Brain microvascular endothelial cell (primary cell): ENCODE measurements at regions not wholly inside any gene's neighbourhood (a gene's known extent, or its start where the extent isn't known, plus 50 kb on each side); places are given as distances from the start of the nearest gene placed in this dataset.

Source experiments
- DNase-seq: peaks from one replicate; pipeline ENCODE4 v3.0.0-alpha.2; 2020
- H3K27ac ChIP-seq: fragments of 250-450 bp; sonication (Bioruptor Pico); 2 replicates; pipeline ENCODE4 v1.5.1; 2020; ENCODE audit warnings: mild to moderate bottlenecking, moderate library complexity
- H3K27me3 ChIP-seq: fragments of 250-450 bp; sonication (Bioruptor Pico); replicated peaks from 2 replicates; pipeline ENCODE4 v1.5.1; 2020; ENCODE audit warnings: mild to moderate bottlenecking
- H3K36me3 ChIP-seq: fragments of 250-450 bp; sonication (Bioruptor Pico); replicated peaks from 2 replicates; pipeline ENCODE4 v1.5.1; 2020; ENCODE audit warnings: mild to moderate bottlenecking
- H3K4me3 ChIP-seq: 2 replicates; pipeline ENCODE4 v1.5.1; 2011; ENCODE audit warnings: low read depth, mild to moderate bottlenecking, control low read depth, low read length, moderate library complexity
- CTCF ChIP-seq: IDR thresholded peaks from 2 replicates; pipeline ENCODE4 v1.5.1; 2011; ENCODE audit warnings: low read depth, mild to moderate bottlenecking, moderate library complexity, low read length, control low read depth, inconsistent platforms; ENCODE audit errors: missing control alignments
- in situ Hi-C: cut with HindIII; loops from 2 replicates; pipeline ENCODE4 v1.10.0; 2017; ENCODE audit warnings: low sequenced_read_pairs, low pct_ligation_motif_present

- Histone ChIP-seq H3K4me3 (no peak overlapping the region), H3K36me3 (no peaks in the 10 kb centered on the region), H3K27ac (no peak overlapping the region), H3K27me3 (no peaks in the 10 kb centered on the region)
- no peak for TF ChIP-seq CTCF
- in situ Hi-C loops: no loop called here
- DNase-seq: no peak
These were observed 422.4 kb downstream of the INHBA start for GRCh38 chr7:41280491-41280890.

- H3K27ac ChIP-seq: no peak overlapping the region
- H3K36me3 ChIP-seq: no peaks in the 10 kb centered on the region
- no peak overlapping the region for H3K4me3 ChIP-seq
- in situ Hi-C loops: no loop called here
- no peak for TF ChIP-seq CTCF
- H3K27me3 ChIP-seq: no peaks in the 10 kb centered on the region
- no peak for DNase-seq
These were observed 425.3 kb downstream of the INHBA start for GRCh38 chr7:41277561-41277960.

- Histone ChIP-seq H3K4me3 (no peak overlapping the region), H3K27ac (no peak overlapping the region), H3K36me3 (no peaks in the 10 kb centered on the region), H3K27me3 (no peaks in the 10 kb centered on the region)
- no peak for DNase-seq
- in situ Hi-C loops: no loop called here
- no peak for TF ChIP-seq CTCF
These were observed 427.6 kb downstream of the INHBA start for GRCh38 chr7:41275255-41275654.

GRCh38 chr7:41274179-41274578, 428.7 kb downstream of the INHBA start:
- no peaks in the 10 kb centered on the region for H3K36me3 ChIP-seq
- DNase-seq: no peak
- in situ Hi-C loops: no loop called here

GRCh38 chr7:41272664-41273063, 430.2 kb downstream of the INHBA start:
- no peak for DNase-seq
- no peak for TF ChIP-seq CTCF
- Histone ChIP-seq H3K27me3 (no peaks in the 10 kb centered on the region), H3K36me3 (no peaks in the 10 kb centered on the region), H3K27ac (no peak overlapping the region), H3K4me3 (no peak overlapping the region)
- in situ Hi-C loops: no loop called here

More at GRCh38 chr7:41274179-41274578, 428.7 kb downstream of the INHBA start:
- Histone ChIP-seq H3K27ac (no peak overlapping the region), H3K27me3 (no peaks in the 10 kb centered on the region), H3K4me3 (no peak overlapping the region)
- no peak for TF ChIP-seq CTCF

GRCh38 chr7:41268878-41269277, 434.0 kb downstream of the INHBA start:
- in situ Hi-C loops: no loop called here
- H3K27ac ChIP-seq: no peak overlapping the region
- no peaks in the 10 kb centered on the region for H3K27me3 ChIP-seq
- H3K36me3 ChIP-seq: no peaks in the 10 kb centered on the region
- H3K4me3 ChIP-seq: no peak overlapping the region
- no peak for DNase-seq
- TF ChIP-seq CTCF: no peak
